Cortex of kidney (tissue), 1 donor: ENCODE measurements at regions not wholly inside any gene's neighbourhood (a gene's known extent, or its start where the extent isn't known, plus 50 kb on each side); places are given as distances from the start of the nearest gene placed in this dataset.

ENCODE experiments used
- DNase-seq: peaks from one replicate; lab custom pipeline; 2025; lab: John Stamatoyannopoulos, UW

DNA sequence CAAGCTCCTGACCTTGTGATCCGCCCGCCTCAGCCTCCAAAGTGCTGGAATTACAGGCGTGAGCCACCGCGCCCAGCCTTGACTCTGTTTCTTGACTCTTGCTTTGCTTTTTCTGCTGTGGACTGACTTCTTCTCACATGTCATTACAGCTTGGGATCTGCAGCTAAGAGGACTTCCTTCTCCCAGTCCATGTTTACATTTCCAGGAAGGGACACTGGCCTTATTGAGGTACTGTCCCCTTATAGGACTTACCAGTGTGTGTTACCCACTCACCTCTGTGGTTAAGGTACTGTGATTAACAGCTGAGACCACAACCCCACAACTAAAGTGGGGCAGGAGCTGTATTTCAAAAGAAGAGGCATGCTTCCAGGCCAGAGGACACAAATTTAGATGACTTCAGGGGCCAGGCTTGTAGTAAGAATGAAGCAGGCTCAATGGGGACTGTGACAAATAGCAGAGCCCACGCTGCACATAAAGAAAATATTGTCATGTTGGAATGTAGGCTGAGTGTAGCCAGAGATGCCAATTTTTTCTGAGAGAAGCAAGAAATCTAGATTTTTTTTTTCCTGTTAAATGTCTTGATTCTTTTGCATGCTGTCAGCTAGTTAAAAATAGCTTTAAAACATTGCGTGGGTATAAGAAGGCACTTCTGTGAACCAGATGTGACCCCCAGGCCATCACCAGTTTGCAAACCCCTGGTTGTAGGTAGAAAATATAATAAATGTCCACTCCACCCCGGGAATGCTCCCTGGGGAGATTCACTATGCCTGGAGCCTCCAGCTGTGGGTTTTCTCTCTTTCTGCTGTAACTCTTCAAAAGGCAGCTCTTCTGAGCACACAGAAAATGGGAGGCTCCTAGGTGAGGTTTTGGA is 75.0 kb downstream of the PTPDC1 start:
- DNase-seq: no peak

DNA sequence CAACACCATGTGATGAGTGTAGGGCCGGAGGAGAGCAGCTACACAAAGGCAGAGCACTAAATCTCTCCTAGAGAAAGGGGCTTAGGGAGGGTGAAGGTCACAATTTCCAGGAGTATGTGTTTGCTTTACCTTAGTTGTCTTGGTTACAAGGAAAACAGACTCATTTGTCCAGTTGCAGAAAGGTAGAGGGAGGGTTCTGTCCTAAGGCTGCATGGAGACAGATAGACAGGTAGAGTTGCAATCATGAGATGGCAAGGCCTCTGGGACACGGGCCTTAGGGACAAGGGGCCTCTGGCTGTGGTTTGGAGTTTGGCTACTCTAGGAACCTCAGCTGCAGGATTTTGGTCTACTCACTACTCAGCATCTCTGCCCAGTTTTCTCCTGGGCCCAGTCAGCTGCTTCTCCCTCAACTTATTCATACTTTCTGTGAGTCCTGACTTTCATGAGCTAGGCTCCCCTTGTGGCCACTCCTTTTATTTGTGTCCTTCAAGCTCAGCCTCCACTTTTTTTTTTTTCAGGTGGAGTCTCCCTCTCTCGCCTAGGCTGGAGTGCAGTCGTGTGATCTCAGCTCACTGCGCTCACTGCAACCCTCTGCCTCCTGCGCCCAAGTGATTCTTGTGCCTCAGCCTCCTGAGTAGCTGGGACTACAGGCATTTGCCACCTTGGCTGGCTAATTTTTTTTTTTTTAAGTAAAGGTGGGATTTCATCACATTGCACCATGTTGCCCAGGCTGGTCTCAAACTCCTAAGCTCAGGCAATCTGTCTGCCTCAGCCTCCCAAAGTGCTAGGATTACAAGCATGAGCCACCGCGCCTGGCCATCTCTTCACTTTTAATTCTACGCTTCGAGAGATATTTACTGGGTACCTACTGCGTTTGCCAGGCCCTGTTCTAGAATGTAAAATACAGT is 76.6 kb downstream of the PTPDC1 start:
- DNase-seq: no peak

DNA sequence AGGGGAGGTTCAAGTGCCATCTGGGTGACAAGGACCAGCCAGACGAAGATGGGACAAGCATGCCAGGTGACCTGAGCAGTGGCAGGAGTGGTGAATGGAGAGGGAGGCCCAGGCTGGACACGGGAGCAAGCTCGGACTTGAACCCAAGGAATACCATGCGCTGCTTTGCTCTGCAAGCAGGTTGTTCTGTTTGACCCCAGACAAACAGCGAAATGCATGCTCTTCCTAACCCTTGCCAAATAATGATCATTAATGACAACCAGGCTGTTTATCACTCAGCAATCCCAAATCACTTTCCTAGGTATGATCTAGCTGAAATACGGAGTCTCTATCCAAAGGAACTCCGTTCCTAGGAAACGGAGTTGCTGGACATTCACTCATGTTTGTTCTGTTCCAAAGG is 77.4 kb downstream of the PTPDC1 start:
- DNase-seq: no peak

DNA sequence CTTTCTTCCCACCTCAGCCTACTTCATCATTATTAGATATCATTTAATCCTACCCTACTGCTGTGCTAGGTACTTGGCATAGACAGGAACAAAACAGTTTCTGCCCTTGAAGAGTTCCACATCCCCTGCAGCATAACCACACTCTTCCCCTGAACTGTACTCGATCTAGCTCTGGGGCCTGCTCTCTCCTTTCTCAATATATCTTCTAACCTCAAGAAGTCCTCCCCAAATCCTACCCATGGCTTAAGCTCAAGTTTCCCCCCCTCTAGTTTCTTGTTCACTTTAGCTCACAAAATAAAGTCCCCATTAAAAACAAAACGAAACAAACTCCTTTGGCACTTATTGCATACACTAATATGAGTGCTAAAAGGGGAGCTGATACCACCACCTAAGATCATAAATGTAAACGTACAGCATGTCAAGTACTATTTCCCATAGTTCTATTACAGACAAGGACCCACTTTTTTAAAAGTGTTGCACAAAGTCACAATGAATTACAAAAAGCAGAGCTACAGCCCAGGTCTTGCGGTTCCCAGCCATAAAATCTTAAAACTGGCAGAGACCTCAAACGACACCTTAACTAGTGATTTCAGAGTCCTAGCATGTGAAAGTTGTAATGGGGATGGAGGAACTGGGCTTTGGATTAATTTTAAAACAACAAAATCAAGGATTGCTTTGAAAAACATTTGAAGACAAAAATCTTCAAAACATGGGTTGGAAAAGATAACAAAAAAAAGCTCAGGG is 80.7 kb downstream of the PTPDC1 start:
- DNase-seq: no peak

DNA sequence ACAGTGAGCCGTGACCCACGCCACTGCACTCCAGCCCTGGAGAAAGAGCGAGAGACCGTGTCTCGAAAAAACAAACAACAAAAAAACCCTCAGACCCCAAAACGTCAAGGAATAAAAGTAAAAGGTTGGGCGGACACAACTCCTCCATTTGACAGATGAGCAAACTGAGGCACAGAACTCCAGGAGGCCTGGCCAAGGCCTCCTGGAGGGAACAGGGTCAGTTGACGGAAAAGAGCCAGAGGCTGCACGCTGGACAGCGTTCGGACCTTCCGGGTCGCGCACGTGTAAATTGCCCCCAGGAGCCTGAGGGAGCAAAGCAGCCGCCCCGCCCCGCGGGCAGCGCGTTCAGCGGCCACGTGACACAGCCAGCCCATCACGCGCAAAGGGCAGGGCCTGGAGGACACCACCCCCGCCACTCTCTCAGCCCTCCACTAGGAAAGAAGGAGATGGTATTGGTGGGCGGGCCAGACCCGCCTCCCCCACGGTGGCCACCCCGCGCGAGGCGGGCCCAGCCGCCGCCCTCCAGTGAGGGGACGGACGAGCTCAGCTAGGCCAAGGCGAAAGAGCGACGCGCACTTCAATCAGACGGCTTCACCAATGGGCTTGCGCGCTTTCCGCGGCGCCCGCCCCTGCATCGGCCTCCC is 81.5 kb downstream of the PTPDC1 start:
- peak; percentile 82 for DNase-seq

DNA sequence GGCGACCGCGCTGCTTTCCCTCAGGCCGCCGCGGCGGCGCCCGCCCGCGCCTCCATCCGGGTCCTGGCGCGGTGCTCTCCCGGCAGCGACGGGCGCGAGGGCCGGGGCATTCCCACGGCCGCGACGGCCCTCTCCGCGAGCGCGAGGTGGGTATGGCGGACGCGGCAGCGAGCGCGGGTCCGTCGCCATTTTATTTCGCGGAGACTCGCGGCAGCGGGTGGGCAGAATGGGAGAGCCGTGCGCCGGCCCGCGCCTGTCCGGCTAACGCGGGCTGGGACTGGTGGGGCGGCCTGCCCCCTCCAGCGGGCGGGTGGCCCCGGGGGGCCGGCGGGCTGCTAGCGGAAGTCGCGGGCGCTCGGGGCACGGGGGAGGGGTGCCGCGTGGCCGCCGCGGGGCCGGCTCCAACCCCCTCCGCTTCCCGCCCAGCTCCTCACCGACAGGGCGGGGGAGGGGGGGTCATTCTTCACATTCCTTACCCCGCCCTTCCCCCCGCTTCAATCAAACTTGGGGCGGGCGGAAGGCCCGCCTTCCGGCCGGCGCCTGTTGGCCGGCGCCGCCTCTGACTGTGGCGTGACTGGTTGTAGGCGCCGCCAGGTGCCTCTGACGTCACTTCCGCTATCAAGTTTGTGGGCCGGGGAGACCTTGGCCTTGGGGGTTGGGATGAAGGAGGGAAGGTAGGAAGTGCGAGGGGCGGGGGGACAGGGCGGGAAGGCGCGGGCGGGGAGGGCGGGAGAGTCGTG is 82.1 kb downstream of the PTPDC1 start:
- DNase-seq: peak; percentile 39

DNA sequence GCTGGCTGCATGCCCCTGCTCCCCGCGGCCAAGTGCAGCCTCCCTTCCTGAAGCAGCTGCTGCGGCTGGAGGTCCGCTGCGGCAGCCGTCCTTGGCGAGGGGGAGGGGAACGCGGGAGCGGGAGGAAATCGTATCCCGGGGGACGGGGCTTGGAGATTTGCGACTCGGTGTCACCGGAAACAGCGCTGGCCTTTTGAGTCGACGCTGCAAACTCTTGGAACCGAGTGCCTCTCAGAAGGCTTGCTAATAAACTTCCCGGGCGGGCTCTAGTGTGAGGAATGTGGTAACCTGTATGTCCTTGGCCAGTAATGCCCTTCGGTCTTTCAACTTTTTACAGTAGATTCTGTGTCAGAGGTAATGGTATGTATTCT is 82.7 kb downstream of the PTPDC1 start:
- DNase-seq: no peak

DNA sequence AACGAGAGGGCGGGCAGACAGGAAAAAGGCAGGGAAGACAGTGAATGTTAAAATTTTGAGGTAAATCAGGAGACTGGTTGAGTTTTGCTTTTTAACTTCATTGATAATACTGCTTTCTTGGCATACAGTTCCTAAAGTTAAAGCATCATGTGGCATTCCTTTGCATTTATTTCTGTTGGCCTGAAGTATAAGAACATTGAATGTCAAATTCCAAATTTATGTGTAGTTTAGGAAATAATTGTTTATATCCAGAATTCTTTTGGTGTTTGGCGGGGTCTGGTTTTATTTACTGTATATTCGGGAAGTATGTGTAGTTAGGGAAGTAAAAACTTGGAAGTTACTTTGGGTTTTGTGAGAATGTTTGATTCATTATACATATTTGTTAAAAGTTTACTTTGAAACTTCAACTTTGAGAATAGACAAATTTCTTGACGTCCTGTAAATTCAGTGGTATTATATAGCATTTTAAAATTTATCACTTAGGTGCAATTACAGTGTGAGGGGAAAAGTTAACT is 83.2 kb downstream of the PTPDC1 start:
- no peak for DNase-seq

DNA sequence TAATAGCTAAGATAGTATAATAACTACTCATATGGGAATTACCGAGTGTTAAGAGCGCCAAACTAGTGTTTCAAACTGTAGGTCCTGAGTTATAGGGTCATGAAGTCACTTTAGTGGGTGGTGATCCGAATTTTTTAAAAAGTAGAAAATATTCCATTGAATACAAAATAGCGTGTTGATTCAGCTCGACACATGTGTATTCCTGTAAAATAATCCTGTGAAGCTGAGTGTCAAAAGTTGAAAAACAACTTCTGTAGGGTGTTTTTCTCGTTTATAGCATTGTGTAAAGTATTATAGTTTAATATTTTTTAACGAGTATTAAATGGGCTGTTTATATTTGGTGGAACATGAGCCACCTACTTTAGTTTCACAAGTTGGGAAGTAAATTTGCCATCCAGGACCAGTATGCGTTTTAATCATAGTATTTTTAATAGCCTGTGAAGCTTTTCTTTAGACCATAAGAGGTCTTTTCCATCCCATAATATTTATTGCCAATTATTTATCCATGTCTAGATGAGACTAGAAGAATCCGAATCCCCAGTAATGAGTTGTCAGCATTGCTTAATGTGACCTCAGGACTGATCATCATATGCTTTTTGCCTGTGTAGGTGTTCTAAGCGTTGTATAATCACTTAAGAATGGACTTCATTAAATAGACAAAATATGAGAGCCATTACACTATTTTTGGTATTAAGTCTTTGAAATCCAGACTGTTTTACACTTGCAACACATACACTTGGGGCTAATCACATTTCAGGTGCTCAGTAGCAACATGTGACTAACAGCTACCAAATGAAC is 84.1 kb downstream of the PTPDC1 start:
- DNase-seq: no peak

DNA sequence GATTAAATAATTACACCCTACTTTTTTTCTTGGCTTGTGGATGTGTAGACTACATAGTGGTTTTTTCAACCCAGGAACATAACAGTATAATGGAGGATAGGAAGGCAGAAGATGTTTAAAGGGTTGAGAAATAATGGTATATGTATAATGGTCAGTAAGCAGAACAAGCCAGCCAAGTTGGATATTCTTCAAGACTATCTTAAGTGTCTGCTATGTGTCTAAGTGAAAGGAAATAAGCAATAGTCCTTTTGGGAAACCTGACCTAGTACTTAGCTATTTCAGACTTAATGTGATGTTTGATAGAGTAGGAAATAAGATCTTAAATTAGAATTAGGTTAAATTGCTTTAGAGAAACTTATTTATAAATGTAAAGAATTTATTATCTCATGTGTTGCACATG is 85.7 kb downstream of the PTPDC1 start:
- DNase-seq: no peak

DNA sequence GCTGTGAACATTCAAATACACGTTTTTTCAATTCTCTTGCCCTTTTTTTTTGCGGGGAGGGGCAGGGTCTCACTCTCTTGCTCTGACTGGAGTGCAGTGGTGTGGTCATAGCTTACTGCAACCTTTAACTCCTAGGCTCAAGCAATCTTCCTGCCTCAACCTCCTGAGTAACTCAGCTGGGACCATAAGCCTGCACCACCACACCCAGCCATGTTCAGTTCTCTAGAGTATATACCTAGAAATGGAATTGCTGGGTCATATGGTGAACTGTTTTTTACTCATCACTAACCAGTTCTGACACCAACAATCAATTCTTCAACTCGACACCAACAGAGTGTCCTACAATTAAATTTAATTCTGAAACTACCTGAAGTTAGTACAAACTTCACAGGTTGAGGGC is 85.5 kb upstream of the ZNF169 start:
- no peak for DNase-seq

DNA sequence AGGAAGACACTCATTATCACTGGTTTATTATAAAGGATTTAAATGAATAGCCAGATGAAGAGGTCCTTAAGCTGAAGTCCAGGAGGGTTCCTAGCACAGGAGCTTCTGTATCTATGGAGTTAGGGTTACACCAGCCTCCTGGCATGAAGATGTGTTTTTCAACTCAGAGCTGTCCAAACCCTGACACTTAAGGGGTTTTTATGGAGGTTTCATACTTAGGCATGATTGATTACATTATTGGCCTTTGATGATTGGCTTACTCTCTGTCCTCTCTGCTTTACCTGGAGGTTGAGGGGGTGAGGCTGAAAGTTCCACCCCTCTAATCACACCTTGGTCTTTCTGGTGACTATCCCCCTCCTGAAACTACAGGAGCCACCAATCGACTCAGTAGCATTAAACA is 84.9 kb upstream of the ZNF169 start:
- DNase-seq: no peak

DNA sequence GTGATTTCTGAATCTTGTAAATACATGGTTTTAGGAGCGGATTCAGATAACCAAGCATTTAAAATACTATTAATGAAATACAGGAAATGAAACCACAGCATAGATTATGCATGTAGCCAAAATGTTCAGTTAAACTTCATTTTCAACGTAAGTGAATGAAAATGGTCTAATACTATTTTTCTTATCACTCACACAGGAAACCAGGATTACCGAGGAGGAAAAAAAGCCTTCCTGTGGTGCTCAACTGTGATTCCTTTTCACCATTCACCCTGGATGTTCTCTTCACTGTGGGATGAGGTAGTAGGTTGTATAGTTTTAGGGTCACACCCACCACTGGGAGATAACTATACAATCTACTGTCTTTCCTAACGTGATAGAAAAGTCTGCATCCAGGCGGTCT is 83.4 kb upstream of the ZNF169 start:
- DNase-seq: no peak

DNA sequence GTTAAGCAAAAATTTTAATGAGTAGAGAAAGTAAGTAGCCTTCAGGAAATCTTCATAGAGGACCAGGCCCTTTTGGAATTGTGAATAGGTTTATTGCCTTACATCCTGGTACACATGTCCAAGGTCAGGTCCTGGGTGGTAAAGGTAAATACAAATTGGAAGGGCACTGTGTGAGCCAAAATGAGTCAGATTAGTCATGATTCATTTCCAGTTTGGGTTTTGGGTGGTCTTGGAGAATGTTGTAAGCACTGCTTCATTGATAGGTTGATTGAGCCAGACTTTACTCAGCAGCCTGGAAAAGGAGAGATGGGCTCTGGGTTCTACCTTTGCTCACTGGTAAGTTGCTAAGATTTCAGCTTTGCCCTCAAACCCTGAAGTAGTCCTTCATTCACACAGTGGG is 82.5 kb upstream of the ZNF169 start:
- DNase-seq: no peak

DNA sequence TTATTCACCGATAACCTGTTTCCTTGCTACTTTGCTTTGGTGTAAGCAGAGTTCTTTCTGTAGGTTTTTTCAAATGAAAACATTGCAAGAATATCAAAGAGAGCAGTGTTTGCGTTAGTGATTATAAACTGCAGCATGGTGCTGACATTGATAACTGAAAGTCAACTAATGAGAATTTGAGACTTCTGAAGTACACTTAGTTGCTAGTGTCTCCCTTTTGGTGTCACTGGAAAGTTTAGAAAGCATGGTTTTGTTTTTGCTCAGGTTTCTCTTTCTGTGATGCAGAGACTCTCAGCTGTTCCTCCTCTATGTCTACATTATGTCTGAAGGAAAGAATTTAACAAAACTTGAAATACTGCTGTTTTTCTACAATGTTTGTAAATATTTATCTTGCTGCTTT is 80.2 kb upstream of the ZNF169 start:
- DNase-seq: no peak

DNA sequence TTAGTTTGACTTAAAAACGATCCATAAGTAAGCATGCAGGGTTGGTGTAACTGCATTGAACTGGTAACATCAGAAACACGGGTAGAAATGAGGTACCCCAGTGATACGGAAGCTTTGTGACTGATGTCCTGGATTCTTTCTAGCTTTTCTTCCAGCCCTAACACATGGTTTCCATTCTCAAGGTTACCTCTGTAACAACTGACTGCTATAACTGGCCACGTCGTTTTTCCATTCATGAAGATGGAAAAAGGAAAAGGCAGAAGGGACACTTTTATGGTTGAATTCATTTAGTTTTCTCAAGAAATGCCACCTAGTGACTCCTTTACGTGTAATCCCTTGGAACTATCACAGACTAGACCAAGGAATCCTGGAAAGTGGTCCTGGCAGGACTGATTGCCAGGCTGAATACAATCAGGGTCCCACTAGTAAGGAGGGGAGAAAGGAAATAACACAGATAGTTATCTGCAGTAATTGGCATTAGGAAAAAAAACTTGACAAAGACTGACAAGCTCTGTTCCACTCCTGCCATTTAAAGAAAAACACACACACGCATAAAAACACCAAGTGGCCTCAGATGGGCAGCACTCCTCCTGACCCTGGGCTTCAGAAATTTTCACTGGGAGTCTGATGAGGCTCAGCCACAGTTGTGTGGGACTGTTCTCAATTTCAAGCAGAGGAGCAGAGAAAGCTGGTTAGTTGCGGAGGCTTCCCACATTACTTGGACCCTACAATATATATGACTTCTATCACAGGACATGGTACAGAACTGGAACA is 77.5 kb upstream of the ZNF169 start:
- no peak for DNase-seq

DNA sequence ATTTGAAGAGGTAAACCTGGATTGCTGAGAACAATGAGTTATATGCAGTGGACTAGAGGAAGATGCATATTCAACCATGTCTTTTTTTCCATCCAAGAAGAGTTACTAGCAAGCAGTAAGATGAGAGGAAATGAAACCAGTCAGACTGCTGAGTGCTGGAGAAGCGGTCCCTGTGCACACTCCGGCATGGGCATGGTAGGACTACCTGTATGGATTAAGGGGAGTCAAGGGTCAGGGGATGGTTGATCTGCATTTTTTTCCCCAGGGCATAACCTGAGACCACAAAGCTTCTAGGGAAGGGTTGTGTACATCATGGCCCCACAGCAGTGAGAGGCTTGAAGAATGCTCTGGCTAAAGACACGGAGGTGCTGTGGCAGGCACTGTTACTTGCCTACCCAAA is 76.6 kb upstream of the ZNF169 start:
- DNase-seq: no peak

DNA sequence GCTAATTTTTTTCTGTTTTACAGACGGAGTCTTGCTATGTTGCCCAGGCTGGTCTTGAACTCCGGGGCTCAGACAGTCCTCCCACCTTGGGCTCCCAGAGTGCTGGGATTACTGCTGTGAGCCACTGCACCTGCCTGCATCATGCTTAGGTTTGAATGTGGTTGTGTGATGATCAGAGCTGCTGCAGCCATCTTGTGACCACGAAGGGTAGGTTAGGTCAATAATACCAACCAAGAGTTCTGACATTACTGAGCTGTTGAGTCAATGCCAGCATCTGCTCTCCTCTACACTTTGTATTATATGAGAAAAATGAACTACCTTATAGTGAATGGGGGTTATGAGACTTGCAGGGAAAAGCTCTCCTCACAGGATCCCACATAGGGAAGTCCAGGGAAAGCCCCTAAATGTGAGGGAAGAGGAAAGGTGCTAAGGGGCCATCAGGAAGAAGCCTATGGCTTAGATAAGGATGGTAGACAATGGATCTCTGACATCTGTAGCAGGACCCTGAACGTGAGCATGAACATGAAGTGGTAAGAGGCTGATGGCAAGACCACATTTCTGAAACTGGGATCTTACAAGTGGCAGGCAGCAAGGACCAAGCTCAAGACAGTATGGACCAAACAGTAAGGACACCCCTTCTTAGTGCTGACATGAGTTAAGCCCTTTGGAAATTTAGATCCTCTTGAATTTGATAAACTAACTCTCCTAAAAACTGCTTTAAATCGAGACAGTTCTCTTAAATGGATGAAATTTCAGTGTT is 75.7 kb upstream of the ZNF169 start:
- no peak for DNase-seq

DNA sequence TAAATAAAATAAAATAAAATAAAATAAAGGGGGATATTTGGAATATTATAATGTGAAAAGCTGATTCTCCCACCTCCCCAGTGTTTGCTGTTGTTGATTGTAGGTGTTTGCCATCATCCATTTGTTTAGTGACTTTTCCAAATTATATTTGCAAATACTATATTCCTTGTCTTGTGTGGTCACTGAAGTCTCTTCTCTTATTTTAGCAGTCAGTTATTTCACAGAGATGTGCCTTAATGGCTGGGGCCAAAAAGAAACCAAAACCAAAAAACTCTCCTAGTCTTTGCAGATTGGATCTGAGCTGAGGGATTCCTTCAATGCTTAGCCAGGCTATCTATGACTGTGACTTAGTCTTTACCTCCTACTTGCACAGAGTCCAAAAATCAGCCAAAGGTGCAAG is 70.9 kb upstream of the ZNF169 start:
- DNase-seq: no peak
